Right renal cortex interstitium (tissue), 3 donors: ENCODE measurements at regions not wholly inside any gene's neighbourhood (a gene's known extent, or its start where the extent isn't known, plus 50 kb on each side); places are given as distances from the start of the nearest gene placed in this dataset.
"Not testable (repeated sequence)": the region's sequence is repeated elsewhere in the genome, so short reads cannot be mapped to it uniquely, and the experiment has no call there.

Experiments used
- DNase-seq, 3 donors: peaks; one replicate each; pipeline ENCODE4 v3.0.0-alpha.2; 2013; ENCODE audit warnings: low read depth in 3 of 3, low spot score in 2 of 3

DNA sequence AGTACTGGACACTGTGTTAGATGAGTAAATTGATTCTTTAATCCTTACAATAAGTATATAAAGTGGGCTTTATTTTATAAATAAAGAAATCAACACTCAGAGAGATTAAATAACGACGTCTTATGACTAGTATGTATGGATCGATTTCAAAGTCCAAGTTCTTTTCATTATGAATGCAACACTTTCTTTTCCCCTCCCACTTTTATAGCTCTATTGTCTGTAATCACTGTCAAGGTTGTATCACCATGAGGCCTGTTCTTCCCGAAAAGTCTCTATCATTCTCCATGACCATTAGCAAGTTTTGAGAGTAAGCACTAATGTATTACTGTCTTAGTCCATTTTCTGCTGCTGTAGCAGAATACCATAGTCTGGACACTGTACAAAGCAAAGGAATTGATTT lies 228.4 kb downstream of the TLR4 start:
- DNase-seq = no peak

DNA sequence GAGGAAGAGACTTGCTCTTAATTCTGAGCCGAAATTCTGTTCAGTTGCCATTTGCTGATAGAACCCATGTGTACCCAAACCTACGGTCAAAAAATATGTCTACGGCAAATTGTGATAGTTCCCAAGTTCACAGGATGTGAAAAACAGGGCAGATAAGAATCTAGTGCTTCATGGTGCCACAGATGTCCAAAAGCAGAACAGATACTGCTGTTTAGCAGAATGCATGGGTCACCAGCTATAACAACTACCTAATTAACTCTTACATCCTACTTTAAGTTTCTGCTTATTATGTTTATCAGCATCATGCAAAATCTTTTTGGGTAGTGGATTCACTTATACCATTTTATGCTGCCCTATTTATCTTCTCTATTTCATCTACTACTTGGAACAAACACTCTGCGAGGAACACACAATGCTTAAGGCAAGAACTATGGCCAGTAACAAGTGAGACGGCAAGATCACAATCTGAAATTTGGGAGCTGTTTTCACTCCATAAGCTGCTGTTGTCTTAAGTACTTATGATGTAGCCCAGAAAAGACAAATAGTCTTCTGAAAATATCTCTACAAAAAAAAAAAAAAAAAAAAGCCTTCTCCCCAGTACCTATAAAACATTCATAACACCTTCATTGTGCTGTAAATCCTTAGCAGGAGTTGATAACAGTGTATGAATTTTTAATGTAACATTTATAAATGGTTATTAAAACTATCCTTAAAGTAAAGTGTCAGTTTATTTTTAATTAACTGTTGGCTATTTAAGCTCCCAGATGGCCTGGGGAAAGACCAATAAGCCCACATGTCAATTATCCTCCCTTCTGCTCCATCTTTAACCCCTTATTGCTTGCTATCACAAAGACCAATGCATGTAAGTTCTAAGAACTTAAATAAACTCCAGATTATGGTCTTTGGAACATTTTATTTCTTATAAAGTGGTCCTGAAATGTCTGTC lies 232.3 kb downstream of the TLR4 start:
- DNase-seq = no peak

DNA sequence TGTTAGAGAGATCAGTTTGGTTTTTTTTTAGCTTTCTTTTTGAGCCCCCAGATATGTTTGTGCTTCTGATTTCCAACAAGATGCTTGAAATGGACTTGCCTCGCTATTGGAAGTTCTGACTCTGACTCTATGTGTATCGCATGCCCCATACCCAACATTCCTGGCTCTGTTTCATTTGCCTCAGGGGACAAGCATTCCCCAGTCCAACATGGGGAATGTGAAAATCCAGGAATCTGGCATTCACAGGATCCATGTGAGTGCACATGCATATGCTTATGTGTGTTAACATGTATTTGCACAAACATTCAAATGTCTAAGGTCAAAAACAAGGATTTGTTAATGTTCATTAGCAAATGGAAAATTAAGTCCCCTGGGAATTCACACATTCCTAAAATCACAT lies 233.9 kb downstream of the TLR4 start:
- DNase-seq = peak in 2 of 3 donors; percentile 4 to 8

DNA sequence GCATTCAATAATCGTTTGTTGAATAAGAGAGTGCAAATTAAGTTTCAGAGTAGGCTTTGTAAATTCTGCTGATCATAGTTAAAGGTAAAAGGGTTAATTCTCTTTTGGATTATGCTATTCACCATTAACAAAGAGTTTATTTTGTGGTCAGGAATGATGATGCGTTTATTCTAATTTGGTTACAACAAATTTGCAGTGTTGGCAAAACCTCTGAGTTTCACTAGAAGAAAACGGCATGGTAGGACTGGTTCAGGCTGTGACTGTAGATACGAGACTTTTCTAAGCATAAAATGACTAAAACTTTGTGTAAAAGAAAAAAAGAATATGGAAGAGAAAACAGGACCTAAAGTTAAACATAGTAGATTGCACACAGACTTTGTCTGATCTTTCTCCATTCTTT lies 234.7 kb downstream of the TLR4 start:
- no peak for DNase-seq

DNA sequence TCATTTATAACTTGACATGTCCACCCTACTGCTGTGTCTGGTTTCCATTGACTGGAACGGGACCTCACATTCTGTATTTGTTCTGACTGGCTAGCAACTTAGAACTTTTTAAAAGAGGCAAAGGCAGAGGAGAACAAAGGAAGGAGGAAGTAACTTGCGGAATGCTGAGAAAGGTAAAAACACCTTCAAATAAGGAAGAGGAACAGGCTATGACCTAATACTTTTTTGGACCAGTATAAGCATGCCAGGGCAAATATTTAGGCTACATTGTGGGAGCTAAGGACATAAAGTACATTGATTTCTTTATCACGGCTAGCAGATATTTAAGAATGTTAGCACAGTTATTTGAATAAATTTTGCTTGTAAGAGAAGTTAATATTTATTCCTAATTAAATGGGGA lies 240.5 kb downstream of the TLR4 start:
- DNase-seq = not testable (repeated sequence)

DNA sequence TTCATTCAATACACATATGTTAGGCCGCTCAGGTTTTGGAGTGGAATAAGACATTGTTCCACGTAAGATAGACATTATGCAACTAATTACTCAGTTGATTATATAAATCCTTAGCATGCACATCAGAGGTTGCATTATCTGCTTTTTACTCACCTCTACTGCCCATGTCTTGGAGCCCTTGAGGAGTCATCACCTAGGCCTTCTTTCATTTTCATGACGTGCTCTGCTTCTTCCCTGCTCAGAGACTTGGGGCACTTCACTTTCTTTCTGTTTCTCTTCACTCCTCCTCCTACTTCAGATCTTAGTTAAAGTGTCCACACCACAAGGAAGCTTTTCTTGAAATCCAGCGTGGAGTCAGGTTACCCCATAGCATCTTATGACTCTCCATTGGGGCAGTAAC lies 241.1 kb downstream of the TLR4 start:
- DNase-seq = no peak

DNA sequence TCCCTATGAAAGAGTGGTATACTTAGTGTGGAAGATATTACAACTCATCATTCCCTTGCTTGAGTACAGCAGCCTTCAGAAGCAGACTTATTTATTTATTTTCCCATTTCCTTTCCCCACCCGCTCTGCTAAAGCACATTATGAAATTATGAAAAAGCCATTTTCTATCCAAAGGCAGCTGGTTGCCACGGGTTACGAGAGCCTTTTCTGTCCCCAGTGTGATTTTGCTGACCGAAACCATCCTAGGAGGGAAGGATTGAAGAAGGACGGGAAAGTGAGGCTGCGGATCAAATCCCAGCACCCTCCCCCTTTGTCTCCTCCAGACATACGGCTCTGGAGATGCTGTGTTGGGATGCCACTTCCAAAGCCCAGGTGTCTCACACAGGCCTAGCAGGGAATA lies 246.9 kb downstream of the TLR4 start:
- DNase-seq = no peak

DNA sequence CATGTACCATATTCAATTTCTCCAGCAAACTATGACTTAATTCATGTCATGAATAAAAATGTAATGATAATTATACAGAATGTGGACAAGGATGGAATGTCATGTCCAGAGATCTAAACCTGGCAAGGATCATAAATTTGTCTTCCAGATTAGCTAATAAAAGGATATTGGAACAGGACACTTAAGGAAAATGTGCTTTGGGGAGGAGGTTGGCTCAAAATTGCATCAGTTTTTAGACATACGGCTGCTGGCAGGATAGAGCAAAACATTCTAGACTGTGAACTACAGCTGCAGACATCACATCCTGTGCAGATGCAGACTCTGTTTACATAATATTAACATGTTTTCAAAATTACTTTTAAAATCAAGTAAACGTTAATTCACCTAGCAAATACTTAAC lies 248.4 kb downstream of the TLR4 start:
- no peak for DNase-seq

DNA sequence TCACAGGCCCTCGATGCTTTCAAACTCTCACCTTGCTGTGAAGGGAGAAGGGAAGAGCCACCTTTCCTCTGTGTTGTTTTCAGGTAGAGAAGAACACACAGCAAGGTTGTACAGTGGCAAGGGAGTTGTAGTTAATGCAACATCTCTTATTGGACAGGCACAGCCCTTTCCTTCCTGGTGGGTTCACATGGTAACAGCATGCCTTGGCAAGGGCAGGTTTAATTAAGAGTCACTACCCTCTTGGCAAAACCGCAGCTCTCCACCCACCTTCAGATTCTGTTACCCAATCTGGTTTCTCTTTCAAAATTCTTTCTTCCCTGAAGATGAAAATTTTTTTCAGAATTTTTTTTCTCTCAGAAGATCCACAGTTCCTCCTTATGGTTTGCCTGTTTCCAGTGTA lies 253.1 kb downstream of the TLR4 start:
- DNase-seq = no peak

DNA sequence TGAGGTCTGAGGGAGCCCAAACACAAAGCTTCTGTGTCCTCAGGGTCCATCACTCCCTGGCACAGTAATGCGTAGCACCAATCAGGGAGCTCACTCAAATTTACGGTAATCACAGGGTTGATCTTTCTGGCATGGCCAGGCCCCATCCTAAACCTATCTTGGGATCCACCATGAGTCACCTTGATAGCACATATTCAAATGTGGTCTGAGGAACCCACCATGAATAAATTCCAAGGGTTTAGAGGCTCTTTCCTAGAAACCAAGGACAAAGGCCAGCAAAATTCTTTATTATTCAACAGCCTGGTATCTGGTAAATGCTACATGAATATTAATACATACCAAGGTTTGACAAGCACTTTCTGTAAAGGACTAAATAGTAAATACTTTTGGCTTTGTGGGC lies 254.5 kb downstream of the TLR4 start:
- DNase-seq = no peak

DNA sequence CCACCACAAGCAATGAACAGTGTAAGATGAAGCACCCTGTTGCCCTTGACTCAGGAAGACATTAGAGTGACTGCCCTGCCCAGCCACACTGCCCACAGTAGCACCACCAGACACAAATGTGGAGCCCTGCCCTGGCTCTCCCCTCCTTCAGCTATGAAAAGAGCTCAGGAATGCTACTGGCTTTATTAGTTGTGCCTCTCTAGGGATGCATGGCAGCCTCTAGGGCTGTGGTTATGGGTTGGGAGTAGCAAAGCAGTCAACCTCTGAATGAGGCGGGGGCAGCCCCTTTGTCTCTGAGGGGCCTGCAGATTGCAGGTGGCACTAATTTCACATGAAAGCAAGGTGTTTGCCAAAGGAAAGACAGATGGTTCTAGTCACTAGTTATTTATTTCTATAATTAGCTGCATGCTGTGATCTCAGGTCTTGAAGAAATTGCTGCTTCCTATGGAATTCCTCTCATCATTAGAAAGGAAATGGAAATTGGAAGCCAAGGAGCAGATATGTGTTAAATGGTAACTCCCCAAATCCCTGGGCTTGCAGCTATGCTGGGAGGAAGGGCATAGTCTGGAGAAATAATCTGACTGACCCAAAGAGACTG lies 259.4 kb downstream of the TLR4 start:
- DNase-seq = no peak

DNA sequence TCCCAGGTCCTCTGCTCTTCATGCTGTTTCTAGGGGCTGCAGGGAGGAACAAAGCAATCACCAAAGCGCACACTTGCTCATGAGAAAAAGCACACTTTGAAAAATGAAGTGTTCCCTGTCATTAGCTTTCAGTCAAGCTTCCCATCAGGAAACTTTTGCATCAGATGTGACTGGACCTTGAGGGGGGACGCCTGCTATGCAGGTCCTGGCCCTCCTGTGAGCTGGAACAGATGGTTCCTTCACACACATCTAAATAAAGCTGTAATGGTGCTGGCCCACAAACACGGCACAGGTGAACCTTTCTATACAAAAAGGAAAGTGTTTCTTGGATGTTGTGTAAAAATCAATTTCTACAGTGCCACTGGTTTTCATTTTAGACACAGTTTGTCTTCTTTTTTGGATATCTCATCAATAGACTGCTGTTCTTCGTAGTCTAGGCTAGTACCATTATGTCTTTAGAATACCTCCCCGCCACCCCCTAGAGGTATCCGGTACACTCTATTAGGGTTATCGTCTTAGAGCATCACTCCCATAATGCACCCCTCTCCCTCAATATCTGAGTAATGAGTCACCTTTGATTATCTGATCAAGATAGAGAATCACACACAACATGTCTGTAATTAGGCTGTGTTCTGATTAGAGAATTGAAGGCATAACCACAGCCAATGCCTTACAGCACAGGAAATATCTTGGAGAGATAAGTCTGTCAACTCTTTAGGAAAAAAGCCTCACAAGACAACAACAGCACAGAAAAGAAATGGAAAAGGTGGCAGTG lies 266.3 kb downstream of the TLR4 start:
- DNase-seq = no peak

DNA sequence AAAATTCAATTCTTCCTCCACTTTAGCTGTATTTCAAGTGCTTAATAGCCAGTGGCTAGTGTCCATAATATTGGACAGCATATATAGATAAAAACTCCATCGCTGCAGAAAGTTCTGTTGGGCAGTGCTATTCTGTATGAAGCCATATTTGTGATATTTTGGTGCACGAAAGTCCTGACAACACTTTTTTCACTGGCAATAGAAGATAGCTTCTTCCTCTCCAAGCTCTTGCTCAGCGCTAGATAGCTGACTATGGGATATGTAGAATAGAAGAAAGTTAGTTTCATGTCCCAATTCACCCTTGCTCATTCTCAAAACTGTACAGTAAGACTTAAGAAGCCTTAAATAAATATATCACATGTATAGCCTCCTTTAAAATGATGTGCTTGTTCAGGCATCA lies 269.9 kb downstream of the TLR4 start:
- DNase-seq = no peak

DNA sequence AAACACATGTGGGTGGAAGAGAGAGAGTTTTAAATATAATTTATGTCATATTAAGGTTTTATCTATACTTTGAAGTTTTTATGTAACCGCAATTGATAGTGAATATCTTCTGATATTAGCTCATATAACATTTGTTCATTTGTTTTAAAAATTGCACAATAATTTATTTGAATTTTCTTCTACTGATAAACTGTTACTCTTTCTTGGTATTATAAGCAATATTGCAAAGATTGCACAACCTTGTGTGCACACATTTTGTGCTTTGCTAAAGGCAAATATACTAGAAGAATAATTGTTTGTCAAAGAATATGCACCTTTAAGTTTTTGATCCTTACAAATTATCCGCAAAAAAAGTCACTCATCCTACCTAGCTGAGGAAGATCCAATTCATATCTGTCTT lies 275.7 kb downstream of the TLR4 start:
- no peak for DNase-seq

DNA sequence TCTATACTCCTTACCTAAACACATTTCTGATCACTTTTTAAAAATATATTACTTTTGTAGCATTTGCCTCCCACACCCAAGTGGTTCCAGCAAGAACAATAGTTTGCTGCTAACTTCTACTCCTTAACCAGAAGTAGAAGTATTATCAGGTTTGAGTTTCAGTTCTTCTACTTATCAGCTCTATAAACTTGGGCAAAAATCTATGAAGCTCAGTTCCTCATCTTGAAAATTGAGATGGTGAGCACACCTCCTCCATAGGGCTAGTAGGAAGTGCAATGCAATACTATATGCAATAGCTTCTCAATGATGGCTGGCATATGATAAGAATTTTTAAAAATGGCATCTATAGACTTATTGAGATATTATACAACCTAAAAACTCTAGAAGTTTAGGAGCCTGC lies 283.7 kb downstream of the TLR4 start:
- DNase-seq = no peak

DNA sequence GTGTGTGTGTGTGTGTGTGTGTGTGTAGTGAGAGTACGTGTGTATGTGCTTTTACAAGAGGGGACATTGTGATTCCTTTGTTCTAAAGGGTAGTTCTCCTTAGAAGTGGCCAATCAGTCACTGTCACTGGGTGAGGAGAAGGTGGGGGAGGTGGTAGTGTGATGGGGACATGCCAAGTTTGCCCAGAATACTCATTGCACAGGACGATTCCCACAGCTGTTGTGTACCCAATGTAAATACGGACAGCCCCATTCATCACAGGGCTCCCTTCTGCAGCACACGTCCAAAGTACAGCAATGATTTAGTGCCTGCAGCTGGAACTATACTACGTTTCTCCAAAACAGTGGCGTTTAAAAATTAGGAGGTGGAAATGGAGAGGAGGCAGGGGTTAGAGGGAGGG lies 287.8 kb downstream of the TLR4 start:
- DNase-seq = peak; percentile 20 to 32 (median 25)

DNA sequence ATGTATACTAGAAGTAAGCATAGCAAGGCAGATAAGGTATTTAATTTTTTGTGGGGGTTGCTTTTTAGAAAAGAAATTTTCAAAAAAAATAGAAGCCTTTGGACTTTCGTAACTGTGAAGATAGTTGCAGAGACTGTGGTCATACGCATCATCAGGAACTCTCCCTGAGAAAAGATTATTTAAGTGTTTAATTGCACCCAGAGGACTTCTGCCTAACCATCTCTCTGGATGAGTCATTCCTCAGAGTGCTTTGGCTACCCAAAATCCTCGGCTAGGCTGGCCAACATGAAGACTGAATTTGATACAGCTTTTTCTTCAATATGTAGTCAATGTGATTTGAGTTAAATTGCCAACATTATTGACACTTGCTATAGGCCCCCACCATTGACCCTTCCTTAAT lies 296.4 kb downstream of the TLR4 start:
- DNase-seq = no peak

DNA sequence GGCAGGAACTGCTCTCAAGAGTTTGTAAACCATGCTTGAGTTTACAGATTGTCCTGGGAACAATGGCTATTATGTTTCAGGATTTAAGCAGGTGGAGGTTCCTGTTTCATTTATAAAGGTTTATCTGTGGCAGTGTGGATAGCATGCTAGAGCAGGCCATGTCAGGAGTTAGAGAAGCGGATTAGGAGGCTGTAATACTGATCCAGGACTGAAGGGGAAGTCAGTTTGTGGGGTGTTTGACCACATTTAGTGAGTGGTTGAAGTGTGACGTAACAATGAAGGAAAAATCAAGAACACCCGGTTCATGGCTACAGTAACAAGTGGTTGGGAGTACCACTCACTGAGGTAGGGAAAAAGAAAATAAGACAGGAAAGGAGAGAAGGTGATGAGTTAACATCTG lies 299.0 kb downstream of the TLR4 start:
- no peak for DNase-seq

DNA sequence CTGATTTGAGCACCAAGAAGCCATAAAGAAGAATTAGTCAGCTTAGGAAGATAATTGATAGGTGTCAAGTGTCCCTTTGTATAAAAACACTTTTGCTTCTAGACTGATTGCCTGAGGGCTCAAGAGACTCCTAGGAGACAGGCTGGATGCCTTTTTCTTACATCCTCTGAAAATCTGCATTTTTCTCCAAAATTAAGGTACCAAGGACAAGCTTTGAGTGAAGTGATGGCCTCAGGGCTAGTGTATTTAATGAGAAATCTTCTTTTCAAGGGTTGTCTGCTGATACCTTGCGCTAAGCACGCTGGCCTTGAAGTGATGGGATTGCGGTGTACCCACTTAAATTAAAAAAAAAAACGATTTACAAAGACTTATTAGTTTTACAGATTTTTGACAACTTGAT lies 304.0 kb downstream of the TLR4 start:
- DNase-seq = no peak

DNA sequence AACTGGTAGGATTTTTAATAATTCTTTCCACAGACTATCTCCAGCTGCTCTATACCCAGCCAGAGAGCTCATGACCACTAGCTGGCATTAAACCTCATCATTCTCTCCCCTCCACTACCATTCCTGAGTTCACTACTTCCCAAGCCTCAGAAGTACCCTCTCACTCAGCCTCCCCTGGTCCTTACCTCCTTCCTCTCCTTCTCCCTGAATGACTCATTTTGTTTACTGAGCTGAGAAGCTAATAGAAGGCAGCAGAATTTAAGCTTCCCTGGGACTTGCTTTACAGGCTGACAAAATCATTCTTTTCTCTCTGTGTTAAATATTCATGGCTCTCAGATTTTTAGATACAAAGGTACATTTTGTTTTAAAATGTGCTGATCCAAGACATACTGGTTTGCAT lies 305.4 kb downstream of the TLR4 start:
- DNase-seq = no peak

DNA sequence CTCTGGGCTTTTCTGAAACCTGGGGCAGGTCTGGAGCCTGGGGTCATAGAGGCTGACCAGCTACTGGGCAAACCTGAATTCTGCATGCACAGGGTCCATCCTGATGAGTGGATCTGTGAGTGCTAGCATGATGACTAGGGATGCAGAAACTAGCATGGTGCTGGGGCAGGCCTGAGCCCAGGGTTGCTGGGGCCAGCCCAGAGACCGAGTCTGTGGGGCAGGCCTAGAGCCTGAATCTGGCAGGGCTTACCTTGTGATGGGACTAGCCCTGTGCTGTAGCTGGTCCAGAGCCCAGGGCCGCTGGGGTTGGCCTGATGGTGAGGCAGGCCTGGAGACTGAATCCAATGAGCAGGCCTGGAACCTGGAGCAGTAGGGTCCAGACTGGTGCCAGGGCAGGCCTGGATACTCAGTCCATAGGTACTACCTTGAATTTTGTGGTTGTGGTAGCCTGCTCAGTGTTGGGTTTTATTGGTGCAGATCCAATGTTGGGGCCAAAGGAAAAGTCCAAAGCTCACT lies 313.5 kb downstream of the TLR4 start:
- DNase-seq = no peak
